HepG2 (cell line): ENCODE measurements at regions not wholly inside any gene's neighbourhood (a gene's known extent, or its start where the extent isn't known, plus 50 kb on each side); places are given as distances from the start of the nearest gene placed in this dataset.

Experiments
- HDAC6 ChIP-seq: fragments of 200-600 bp; sonication (generic); IDR thresholded peaks from 2 replicates; pipeline ENCODE4 v1.7.0; 2017; ENCODE audit warnings: mild to moderate bottlenecking, antibody characterized with exemption, low read length, low read depth
- HIVEP1 ChIP-seq: sonication (generic); formaldehyde crosslinking; IDR thresholded peaks from 2 replicates; pipeline ENCODE4 v1.4.0; 2020; ENCODE audit warnings: mild to moderate bottlenecking, missing genetic modification reagents
- HMG20A ChIP-seq: IDR thresholded peaks from 2 replicates; pipeline ENCODE4 v1.6.1; 2016; ENCODE audit warnings: borderline replicate concordance
- LCORL ChIP-seq, 2 experiments: fragments of 450-650 bp in 1 of 2; sonication (generic) in 1 of 2; formaldehyde crosslinking in 1 of 2; IDR thresholded peaks; 2 replicates each; pipeline versions ENCODE4 v1.5.0 to v1.6.1; 2017 to 2020; ENCODE audit warnings: antibody characterized with exemption in 1 of 2, missing genetic modification reagents in 1 of 2
- NR2F6 ChIP-seq, 2 experiments: IDR thresholded peaks; 2 replicates each; pipeline ENCODE4 v1.6.1; 2016; ENCODE audit warnings: antibody characterized with exemption in 1 of 2, mild to moderate bottlenecking in 1 of 2
- PHF8 ChIP-seq: sonication (generic); formaldehyde crosslinking; IDR thresholded peaks from 2 replicates; pipeline ENCODE4 v1.5.0; 2020; ENCODE audit warnings: missing genetic modification reagents
- RAD21 ChIP-seq: fragments of 450-650 bp; formaldehyde crosslinking; IDR thresholded peaks from 2 replicates; pipeline ENCODE4 v1.5.0; 2020; ENCODE audit warnings: mild to moderate bottlenecking
- ZFP36 ChIP-seq: fragments of 150-350 bp; IDR thresholded peaks from 2 replicates; pipeline ENCODE4 v1.6.1; 2018; ENCODE audit warnings: borderline replicate concordance, low read length, low read depth; ENCODE audit not compliant: partially characterized antibody
- ZNF350 ChIP-seq: sonication (generic); formaldehyde crosslinking; IDR thresholded peaks from 2 replicates; pipeline ENCODE4 v1.4.0; 2020; ENCODE audit warnings: mild to moderate bottlenecking, low read depth, missing genetic modification reagents, borderline replicate concordance
- ZNF670 ChIP-seq: sonication (generic); formaldehyde crosslinking; IDR thresholded peaks from 2 replicates; pipeline ENCODE4 v1.8.0; 2022; ENCODE audit warnings: mild to moderate bottlenecking, missing genetic modification reagents, borderline replicate concordance
- TF ChIP-seq, protein P1 (sequence below): sonication (generic); formaldehyde crosslinking; IDR thresholded peaks from 2 replicates; pipeline ENCODE4 v1.5.1; 2020; ENCODE audit warnings: missing genetic modification reagents, mild to moderate bottlenecking, borderline replicate concordance
- TF ChIP-seq, protein P2 (sequence below): sonication (generic); formaldehyde crosslinking; IDR thresholded peaks from 2 replicates; pipeline ENCODE4 v1.4.0; 2020; ENCODE audit warnings: missing genetic modification reagents, borderline replicate concordance
- TF ChIP-seq, protein P3 (sequence below): sonication (generic); formaldehyde crosslinking; IDR thresholded peaks from one replicate; pipeline ENCODE4 v1.5.1; 2020; ENCODE audit warnings: mild to moderate bottlenecking, missing genetic modification reagents; ENCODE audit errors: not compliant biosample characterization

DNA sequence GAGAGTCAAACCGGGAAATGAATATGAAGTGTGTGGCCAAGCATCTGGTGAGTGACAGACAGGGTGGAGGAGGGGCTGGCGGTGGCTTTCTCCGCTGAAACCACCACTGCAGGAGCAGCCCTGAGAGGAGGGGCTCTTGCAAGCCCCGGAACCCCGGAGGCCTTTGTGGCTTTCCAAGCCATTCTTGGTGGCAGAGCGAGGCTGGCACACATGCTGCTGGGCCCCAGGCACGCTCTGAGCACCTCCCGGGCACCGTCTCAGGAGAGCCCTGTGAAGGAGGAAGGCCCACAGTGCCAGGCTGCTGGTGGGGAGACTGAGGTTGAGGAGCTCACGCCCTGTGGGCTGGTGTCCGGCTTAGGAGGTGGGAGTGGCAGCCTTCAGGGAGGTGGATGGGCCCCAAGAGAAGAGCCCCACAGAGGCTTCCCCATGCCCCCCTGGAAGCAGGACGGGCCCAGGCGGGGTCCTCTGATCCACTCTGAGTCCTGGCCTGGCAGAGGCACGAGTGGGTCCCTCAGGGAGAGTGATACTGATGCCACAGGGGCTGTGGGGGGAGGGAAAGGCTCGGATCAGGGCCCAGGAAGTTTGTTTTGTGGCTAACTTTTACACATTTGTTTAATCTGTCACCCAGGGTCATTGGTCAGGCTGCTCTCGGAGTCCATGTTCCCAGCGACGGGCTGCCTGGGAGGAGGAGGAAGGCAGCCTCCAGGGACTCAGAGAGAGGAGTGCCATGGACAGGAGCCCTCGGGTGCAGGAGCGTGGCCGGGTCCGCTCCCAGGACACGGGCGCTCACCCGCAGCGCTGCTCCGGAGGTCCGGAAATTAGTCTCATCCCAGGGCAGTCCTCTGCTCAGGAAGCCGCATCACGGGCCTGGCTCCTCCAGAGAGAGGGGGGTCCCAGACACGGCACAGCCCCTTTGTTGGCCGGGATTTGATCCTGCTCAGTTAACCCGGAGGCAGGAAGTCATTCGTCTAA, 170.7 kb downstream of the ERMARD start (continued):
- TF ChIP-seq HIVEP1 (CRISPR knock-in tag) (peak; percentile 58; the same call in 1 of the 2 replicates), ZFP36 (no peak), HMG20A (CRISPR knock-in tag) (peak; percentile 27; the same call in 1 of the 2 replicates), PHF8 (CRISPR knock-in tag) (peak; percentile 69), RAD21 (CRISPR knock-in tag) (peak; percentile 9; the same call in 1 of the 2 replicates), ZNF670 (no peak), NR2F6 (IDR thresholded peaks at IDR 0.05) (no peak; the same call in 1 of the 2 replicates), NR2F6 (CRISPR knock-in tag; IDR thresholded peaks at IDR 0.05) (peak; percentile 72), LCORL (IDR thresholded peaks at IDR 0.05) (no peak), LCORL (CRISPR knock-in tag; IDR thresholded peaks at IDR 0.05) (no peak), HDAC6 (no peak), ZNF350 (CRISPR knock-in tag) (0 out of 2 replicates have a peak, but pooled peaks have one; percentile 59)
- TF ChIP-seq, protein P1, sequence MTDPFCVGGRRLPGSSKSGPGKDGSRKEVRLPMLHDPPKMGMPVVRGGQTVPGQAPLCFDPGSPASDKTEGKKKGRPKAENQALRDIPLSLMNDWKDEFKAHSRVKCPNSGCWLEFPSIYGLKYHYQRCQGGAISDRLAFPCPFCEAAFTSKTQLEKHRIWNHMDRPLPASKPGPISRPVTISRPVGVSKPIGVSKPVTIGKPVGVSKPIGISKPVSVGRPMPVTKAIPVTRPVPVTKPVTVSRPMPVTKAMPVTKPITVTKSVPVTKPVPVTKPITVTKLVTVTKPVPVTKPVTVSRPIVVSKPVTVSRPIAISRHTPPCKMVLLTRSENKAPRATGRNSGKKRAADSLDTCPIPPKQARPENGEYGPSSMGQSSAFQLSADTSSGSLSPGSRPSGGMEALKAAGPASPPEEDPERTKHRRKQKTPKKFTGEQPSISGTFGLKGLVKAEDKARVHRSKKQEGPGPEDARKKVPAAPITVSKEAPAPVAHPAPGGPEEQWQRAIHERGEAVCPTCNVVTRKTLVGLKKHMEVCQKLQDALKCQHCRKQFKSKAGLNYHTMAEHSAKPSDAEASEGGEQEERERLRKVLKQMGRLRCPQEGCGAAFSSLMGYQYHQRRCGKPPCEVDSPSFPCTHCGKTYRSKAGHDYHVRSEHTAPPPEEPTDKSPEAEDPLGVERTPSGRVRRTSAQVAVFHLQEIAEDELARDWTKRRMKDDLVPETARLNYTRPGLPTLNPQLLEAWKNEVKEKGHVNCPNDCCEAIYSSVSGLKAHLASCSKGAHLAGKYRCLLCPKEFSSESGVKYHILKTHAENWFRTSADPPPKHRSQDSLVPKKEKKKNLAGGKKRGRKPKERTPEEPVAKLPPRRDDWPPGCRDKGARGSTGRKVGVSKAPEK (CRISPR knock-in tag), result no peak
- TF ChIP-seq, protein P2, sequence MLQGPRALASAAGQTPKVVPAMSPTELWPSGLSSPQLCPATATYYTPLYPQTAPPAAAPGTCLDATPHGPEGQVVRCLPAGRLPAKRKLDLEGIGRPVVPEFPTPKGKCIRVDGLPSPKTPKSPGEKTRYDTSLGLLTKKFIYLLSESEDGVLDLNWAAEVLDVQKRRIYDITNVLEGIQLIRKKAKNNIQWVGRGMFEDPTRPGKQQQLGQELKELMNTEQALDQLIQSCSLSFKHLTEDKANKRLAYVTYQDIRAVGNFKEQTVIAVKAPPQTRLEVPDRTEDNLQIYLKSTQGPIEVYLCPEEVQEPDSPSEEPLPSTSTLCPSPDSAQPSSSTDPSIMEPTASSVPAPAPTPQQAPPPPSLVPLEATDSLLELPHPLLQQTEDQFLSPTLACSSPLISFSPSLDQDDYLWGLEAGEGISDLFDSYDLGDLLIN (CRISPR knock-in tag), result no peak
- TF ChIP-seq, protein P3, sequence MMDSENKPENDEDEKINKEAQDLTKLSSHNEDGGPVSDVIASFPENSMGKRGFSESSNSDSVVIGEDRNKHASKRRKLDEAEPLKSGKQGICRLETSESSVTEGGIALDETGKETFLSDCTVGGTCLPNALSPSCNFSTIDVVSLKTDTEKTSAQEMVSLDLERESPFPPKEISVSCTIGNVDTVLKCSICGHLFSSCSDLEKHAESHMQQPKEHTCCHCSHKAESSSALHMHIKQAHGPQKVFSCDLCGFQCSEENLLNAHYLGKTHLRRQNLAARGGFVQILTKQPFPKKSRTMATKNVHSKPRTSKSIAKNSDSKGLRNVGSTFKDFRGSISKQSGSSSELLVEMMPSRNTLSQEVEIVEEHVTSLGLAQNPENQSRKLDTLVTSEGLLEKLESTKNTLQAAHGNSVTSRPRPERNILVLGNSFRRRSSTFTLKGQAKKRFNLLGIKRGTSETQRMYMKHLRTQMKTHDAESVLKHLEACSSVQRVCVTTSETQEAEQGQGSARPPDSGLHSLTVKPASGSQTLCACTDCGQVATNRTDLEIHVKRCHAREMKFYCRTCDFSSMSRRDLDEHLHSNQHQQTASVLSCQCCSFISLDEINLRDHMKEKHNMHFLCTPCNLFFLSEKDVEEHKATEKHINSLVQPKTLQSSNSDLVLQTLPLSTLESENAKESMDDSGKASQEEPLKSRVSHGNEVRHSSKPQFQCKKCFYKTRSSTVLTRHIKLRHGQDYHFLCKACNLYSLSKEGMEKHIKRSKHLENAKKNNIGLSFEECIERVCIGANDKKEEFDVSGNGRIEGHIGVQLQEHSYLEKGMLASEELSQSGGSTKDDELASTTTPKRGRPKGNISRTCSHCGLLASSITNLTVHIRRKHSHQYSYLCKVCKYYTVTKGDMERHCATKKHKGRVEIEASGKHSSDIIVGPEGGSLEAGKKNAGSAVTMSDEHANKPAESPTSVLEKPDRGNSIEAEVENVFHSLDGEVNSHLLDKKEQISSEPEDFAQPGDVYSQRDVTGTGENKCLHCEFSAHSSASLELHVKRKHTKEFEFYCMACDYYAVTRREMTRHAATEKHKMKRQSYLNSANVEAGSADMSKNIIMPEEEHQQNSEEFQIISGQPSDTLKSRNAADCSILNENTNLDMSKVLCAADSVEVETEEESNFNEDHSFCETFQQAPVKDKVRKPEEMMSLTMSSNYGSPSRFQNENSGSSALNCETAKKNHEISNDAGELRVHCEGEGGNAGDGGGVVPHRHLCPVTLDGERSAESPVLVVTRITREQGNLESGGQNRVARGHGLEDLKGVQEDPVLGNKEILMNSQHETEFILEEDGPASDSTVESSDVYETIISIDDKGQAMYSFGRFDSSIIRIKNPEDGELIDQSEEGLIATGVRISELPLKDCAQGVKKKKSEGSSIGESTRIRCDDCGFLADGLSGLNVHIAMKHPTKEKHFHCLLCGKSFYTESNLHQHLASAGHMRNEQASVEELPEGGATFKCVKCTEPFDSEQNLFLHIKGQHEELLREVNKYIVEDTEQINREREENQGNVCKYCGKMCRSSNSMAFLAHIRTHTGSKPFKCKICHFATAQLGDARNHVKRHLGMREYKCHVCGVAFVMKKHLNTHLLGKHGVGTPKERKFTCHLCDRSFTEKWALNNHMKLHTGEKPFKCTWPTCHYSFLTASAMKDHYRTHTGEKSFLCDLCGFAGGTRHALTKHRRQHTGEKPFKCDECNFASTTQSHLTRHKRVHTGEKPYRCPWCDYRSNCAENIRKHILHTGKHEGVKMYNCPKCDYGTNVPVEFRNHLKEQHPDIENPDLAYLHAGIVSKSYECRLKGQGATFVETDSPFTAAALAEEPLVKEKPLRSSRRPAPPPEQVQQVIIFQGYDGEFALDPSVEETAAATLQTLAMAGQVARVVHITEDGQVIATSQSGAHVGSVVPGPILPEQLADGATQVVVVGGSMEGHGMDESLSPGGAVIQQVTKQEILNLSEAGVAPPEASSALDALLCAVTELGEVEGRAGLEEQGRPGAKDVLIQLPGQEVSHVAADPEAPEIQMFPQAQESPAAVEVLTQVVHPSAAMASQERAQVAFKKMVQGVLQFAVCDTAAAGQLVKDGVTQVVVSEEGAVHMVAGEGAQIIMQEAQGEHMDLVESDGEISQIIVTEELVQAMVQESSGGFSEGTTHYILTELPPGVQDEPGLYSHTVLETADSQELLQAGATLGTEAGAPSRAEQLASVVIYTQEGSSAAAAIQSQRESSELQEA (CRISPR knock-in tag), result no peak
